ENCODE measurements at regions not wholly inside any gene's neighbourhood (a gene's known extent, or its start where the extent isn't known, plus 50 kb on each side); places are given as distances from the start of the nearest gene placed in this dataset.

- TF ChIP-seq, protein P1, sequence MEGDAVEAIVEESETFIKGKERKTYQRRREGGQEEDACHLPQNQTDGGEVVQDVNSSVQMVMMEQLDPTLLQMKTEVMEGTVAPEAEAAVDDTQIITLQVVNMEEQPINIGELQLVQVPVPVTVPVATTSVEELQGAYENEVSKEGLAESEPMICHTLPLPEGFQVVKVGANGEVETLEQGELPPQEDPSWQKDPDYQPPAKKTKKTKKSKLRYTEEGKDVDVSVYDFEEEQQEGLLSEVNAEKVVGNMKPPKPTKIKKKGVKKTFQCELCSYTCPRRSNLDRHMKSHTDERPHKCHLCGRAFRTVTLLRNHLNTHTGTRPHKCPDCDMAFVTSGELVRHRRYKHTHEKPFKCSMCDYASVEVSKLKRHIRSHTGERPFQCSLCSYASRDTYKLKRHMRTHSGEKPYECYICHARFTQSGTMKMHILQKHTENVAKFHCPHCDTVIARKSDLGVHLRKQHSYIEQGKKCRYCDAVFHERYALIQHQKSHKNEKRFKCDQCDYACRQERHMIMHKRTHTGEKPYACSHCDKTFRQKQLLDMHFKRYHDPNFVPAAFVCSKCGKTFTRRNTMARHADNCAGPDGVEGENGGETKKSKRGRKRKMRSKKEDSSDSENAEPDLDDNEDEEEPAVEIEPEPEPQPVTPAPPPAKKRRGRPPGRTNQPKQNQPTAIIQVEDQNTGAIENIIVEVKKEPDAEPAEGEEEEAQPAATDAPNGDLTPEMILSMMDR (conservative IDR thresholded peaks at IDR 0.05): no peak
- TF ChIP-seq EZH2 (IDR thresholded peaks at IDR 0.05; ENCODE audit: low read depth): no peak
These were observed 393.6 kb downstream of the TDRD3 start for GRCh38 chr13:60790620-60791019.
